T-helper 1 cell treated with Interleukin-12 subunit alpha and Interleukin-12 subunit beta and Interleukin-4 antibody, amounts not matched to agents 30 μg/mL and 1 μg/mL, for 36 hours (primary cell): ENCODE measurements at regions not wholly inside any gene's neighbourhood (a gene's known extent, or its start where the extent isn't known, plus 50 kb on each side); places are given as distances from the start of the nearest gene placed in this dataset.
"Not testable (repeated sequence)": the region's sequence is repeated elsewhere in the genome, so short reads cannot be mapped to it uniquely, and the experiment has no call there.

Source experiments
- H3K27ac Mint-ChIP-seq: one replicate; pipeline ENCODE4 v1.8.0; 2021; ENCODE audit warnings: mild to moderate bottlenecking, mixed read lengths
- H3K27me3 Mint-ChIP-seq: one replicate; pipeline ENCODE4 v1.8.0; 2021; ENCODE audit warnings: low read depth, mixed read lengths
- H3K36me3 Mint-ChIP-seq: one replicate; pipeline ENCODE4 v1.8.0; 2021; ENCODE audit warnings: low read depth, mixed read lengths
- H3K4me1 Mint-ChIP-seq: one replicate; pipeline ENCODE4 v1.8.0; 2021; ENCODE audit warnings: low read depth, mixed read lengths
- H3K4me3 Mint-ChIP-seq: one replicate; pipeline ENCODE4 v1.8.0; 2021; ENCODE audit warnings: mild to moderate bottlenecking, moderate library complexity, mixed read lengths
- H3K9me3 Mint-ChIP-seq: one replicate; pipeline ENCODE4 v1.8.0; 2021; ENCODE audit warnings: mixed read lengths

- no peak overlapping the region for H3K4me3 Mint-ChIP-seq
- no peaks in the 10 kb centered on the region for H3K27me3 Mint-ChIP-seq
- H3K4me1 Mint-ChIP-seq, result no peaks in the 10 kb centered on the region
- H3K9me3 Mint-ChIP-seq, result no peaks in the 10 kb centered on the region
- no peak overlapping the region for H3K27ac Mint-ChIP-seq
- H3K36me3 Mint-ChIP-seq, result no peaks in the 10 kb centered on the region
Observed at GRCh38 chr6:153984811-153985210, 54.2 kb upstream of the OPRM1 start.

- Mint-ChIP-seq H3K36me3 (no peaks in the 10 kb centered on the region), H3K27ac (no peak overlapping the region), H3K4me1 (no peaks in the 10 kb centered on the region), H3K27me3 (no peaks in the 10 kb centered on the region), H3K9me3 (no peaks in the 10 kb centered on the region), H3K4me3 (no peak overlapping the region)
Observed at GRCh38 chr6:153980171-153980570, 58.9 kb upstream of the OPRM1 start.

GRCh38 chr6:153978911-153979548, 60.0 kb upstream of the OPRM1 start:
- H3K4me1 Mint-ChIP-seq, H3K36me3 Mint-ChIP-seq, H3K27me3 Mint-ChIP-seq, H3K4me3 Mint-ChIP-seq, H3K9me3 Mint-ChIP-seq, H3K27ac Mint-ChIP-seq: not testable (repeated sequence)

GRCh38 chr6:153976921-153977693, 61.9 kb upstream of the OPRM1 start:
- no peaks in the 10 kb centered on the region for H3K36me3 Mint-ChIP-seq
- no peak overlapping the region for H3K27ac Mint-ChIP-seq
- H3K4me1 Mint-ChIP-seq, result no peaks in the 10 kb centered on the region
- H3K27me3 Mint-ChIP-seq, result no peaks in the 10 kb centered on the region
- H3K9me3 Mint-ChIP-seq, result no peaks in the 10 kb centered on the region
- H3K4me3 Mint-ChIP-seq, result no peak overlapping the region

GRCh38 chr6:153966001-153966400, 73.0 kb upstream of the OPRM1 start:
- H3K4me1 Mint-ChIP-seq, result no peaks in the 10 kb centered on the region
- no peak overlapping the region for H3K27ac Mint-ChIP-seq
- no peaks in the 10 kb centered on the region for H3K27me3 Mint-ChIP-seq
- no peaks in the 10 kb centered on the region for H3K9me3 Mint-ChIP-seq
- H3K36me3 Mint-ChIP-seq, result no peaks in the 10 kb centered on the region
- no peak overlapping the region for H3K4me3 Mint-ChIP-seq

DNA sequence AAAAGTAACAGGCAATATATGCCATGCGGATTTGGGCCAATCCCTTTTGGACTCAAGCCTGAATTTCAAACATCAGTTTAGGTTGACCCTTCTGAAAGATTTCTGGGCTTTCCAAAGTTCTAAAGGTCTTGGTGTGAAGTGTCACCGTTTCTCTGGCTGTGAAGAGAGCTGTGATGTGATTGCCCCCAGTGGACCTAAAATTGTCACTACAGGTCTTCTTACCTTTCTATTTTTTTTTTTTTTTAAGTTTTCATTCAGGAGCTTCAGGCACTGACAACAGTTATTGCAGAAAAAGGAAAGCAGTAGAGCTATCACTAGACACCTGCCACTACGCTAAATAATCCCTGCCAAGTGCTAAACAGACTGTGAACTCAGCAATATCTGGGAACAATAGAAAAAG, 75.7 kb upstream of the OPRM1 start:
- no peak overlapping the region for H3K4me3 Mint-ChIP-seq
- H3K36me3 Mint-ChIP-seq, result no peaks in the 10 kb centered on the region
- H3K27ac Mint-ChIP-seq, result no peak overlapping the region
- H3K4me1 Mint-ChIP-seq, result no peaks in the 10 kb centered on the region
- H3K27me3 Mint-ChIP-seq, result no peaks in the 10 kb centered on the region
- H3K9me3 Mint-ChIP-seq, result no peaks in the 10 kb centered on the region

DNA sequence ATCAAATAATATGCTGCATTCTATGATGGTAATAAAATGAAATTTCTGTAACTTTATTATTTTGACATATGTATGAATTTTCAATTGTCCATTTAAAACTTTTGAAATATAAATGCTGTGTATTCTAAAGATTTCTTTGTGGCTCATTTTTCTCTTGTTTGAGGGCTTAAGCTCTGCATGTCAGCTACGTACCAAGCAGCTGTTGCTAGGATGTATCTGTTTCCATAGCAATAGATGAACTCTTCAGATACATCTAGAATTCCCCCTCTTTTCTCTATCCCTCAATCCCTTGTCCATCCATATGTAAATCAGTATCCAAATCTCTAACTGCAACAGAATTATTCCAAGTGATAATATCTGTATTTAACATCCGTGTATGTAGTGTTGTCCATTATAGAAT, 76.5 kb upstream of the OPRM1 start:
- H3K27ac Mint-ChIP-seq, result no peak overlapping the region
- H3K27me3 Mint-ChIP-seq, result no peaks in the 10 kb centered on the region
- no peak overlapping the region for H3K4me3 Mint-ChIP-seq
- H3K9me3 Mint-ChIP-seq, result no peaks in the 10 kb centered on the region
- no peaks in the 10 kb centered on the region for H3K4me1 Mint-ChIP-seq
- H3K36me3 Mint-ChIP-seq, result no peaks in the 10 kb centered on the region

- no peak overlapping the region for H3K27ac Mint-ChIP-seq
- H3K9me3 Mint-ChIP-seq, result no peaks in the 10 kb centered on the region
- H3K36me3 Mint-ChIP-seq, result no peaks in the 10 kb centered on the region
- H3K27me3 Mint-ChIP-seq, result no peaks in the 10 kb centered on the region
- H3K4me1 Mint-ChIP-seq, result no peaks in the 10 kb centered on the region
- no peak overlapping the region for H3K4me3 Mint-ChIP-seq
Observed at GRCh38 chr6:153960741-153961140, 78.3 kb upstream of the OPRM1 start.

- Mint-ChIP-seq H3K4me1 (no peaks in the 10 kb centered on the region), H3K27me3 (no peaks in the 10 kb centered on the region), H3K36me3 (no peaks in the 10 kb centered on the region), H3K4me3 (no peak overlapping the region), H3K9me3 (no peaks in the 10 kb centered on the region), H3K27ac (no peak overlapping the region)
Observed at GRCh38 chr6:153960281-153960680, 78.8 kb upstream of the OPRM1 start.

DNA sequence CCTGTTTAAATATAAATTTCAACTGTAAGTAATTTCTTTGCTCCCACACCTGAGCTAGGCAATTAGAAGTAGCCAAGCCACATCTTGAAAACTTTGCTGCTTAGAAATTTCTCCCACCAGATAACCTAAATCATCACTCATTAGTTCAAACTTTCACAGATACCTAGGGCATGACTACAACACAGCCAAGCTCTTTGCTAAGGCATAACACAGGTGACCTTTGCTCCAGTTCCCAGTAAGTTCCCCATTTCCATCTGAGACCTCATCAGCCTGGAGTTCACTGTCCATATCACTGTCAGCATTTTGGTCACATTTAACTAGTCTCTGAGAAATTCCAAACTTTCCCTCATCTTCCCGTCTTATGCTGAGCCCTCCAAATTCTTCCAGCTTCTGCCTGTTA, 79.8 kb upstream of the OPRM1 start:
- Mint-ChIP-seq H3K4me3 (no peak overlapping the region), H3K27me3 (no peaks in the 10 kb centered on the region), H3K36me3 (no peaks in the 10 kb centered on the region), H3K9me3 (no peaks in the 10 kb centered on the region), H3K4me1 (no peaks in the 10 kb centered on the region), H3K27ac (no peak overlapping the region)

DNA sequence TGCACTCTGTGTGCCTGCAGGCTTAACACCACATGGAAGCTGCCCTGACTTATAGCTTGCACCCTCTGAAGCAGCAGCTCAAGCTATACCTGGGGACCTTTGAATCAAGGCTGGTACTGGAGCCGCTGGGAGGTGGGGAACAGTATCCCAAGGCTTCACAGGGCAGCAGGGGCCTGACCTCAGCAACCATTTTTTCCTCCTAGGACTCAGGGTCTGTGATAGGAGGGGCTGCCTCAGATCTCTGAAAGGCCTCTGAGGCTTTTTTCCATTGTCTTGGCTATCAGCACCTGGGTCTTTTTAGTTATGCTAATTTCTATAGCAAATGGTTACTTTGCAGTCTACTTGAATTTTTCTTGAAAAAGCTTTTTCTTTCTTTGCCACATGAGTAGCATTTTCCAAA, 80.2 kb upstream of the OPRM1 start:
- Mint-ChIP-seq H3K36me3 (no peaks in the 10 kb centered on the region), H3K4me3 (no peak overlapping the region)

GRCh38 chr6:153957394-153957793, 81.6 kb upstream of the OPRM1 start:
- Mint-ChIP-seq H3K27me3 (no peaks in the 10 kb centered on the region), H3K9me3 (no peaks in the 10 kb centered on the region), H3K4me3 (no peak overlapping the region), H3K4me1 (no peaks in the 10 kb centered on the region), H3K36me3 (no peaks in the 10 kb centered on the region), H3K27ac (no peak overlapping the region)

More for the DNA sequence above, 80.2 kb upstream of the OPRM1 start:
- H3K27ac Mint-ChIP-seq, result no peak overlapping the region
- H3K9me3 Mint-ChIP-seq, result no peaks in the 10 kb centered on the region
- H3K4me1 Mint-ChIP-seq, result no peaks in the 10 kb centered on the region
- no peaks in the 10 kb centered on the region for H3K27me3 Mint-ChIP-seq

DNA sequence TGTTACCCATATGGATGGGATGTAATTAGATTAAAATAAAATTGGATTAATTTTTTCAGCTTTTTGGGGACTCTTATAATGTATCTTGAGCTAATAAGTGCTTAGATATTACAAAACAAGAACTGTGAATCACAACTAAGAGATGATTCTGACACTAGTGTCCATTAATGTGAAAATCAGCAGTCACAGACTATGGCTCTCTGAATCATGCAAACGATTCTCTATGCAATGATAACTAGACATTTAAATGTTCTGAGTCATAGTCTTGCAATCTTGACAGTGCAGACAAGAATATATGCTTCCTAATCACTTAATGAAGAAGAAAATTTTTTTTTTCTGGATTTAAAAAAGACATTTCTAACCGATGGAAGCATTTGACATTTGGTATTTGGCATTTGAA, 82.2 kb upstream of the OPRM1 start:
- Mint-ChIP-seq H3K27me3 (no peaks in the 10 kb centered on the region), H3K27ac (no peak overlapping the region), H3K4me1 (no peaks in the 10 kb centered on the region), H3K36me3 (no peaks in the 10 kb centered on the region), H3K4me3 (no peak overlapping the region), H3K9me3 (no peaks in the 10 kb centered on the region)

- Mint-ChIP-seq H3K36me3 (no peaks in the 10 kb centered on the region), H3K27ac (no peak overlapping the region), H3K27me3 (no peaks in the 10 kb centered on the region), H3K4me3 (no peak overlapping the region), H3K4me1 (no peaks in the 10 kb centered on the region), H3K9me3 (no peaks in the 10 kb centered on the region)
Observed at GRCh38 chr6:153949616-153950015, 89.4 kb upstream of the OPRM1 start.

GRCh38 chr6:153947808-153948447, 91.1 kb upstream of the OPRM1 start:
- Mint-ChIP-seq H3K27me3 (no peaks in the 10 kb centered on the region), H3K4me3 (no peak overlapping the region), H3K36me3 (no peaks in the 10 kb centered on the region), H3K4me1 (no peaks in the 10 kb centered on the region), H3K9me3 (no peaks in the 10 kb centered on the region), H3K27ac (no peak overlapping the region)
